ENCODE measurements at regions not wholly inside any gene's neighbourhood (a gene's known extent, or its start where the extent isn't known, plus 50 kb on each side); places are given as distances from the start of the nearest gene placed in this dataset.

DNA sequence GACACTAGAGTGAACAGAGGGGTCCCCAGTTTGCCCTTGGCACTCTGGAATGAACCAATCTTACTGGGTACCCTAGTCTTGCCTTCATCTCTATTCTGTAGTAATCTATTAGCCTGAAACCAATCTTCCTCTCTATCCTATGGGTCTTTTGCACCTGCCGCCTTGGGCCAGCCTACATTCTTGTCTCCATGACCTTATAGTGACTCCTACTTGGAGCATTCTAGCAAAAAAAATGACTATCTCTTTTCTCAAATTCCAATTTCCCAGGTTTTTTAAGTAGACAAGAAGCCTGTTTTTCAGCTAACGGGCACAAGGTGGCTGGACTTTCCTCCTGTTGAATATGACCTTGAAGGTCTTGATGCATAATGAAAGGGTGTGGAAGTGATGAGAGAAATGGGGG is 568.7 kb downstream of the TRAM1L1 start:
- TF ChIP-seq CTCF (IDR thresholded peaks at IDR 0.05) (no peak), POLR2A (IDR thresholded peaks at IDR 0.05) (no peak)
